SW 1271 (cell line): ENCODE measurements at regions not wholly inside any gene's neighbourhood (a gene's known extent, or its start where the extent isn't known, plus 50 kb on each side); places are given as distances from the start of the nearest gene placed in this dataset.

Source experiments
- DNase-seq, 2 experiments: peaks; one replicate each; lab custom pipeline; 2025; lab: John Stamatoyannopoulos, UW

DNA sequence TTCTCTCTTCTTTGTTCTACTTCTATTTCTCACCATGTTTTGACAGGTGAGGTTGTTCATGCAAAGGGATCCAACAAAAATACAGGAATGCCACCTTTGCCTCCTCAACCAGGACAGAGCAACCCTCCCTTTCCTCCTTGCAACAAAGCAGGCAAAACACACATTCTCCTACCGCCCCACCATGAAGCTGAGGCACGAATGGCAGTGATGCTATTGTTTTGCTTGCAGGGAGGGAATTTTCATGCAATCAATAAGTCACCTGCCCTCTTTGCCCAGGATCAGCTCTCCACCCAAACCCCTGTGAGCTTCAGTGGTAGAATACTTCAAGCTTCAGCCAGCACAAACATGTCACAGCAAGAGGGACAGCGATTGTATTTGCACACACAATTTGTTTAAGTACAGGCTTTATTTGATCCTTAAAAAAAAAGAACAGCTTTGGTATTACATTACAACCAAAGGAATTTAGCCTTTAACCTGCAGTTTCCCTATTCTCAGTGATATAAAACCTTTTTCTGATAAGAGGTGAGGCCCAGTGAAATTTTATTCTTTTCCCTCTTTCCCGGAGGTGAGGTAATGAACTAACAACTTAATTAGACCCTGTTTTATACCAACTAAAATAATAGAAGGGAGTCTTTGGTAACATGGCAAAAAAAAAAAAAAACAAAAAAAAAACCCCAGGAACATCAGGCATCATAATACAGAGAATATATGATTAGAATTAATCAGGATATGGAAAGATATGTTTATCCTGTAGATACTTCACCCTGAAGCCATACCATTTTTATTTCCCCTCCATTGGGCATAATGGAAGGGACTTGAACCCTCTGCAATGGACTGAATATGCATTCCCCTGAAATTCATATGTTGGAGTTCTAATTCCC lies 87.0 kb upstream of the EEA1 start:
- DNase-seq: no peak

DNA sequence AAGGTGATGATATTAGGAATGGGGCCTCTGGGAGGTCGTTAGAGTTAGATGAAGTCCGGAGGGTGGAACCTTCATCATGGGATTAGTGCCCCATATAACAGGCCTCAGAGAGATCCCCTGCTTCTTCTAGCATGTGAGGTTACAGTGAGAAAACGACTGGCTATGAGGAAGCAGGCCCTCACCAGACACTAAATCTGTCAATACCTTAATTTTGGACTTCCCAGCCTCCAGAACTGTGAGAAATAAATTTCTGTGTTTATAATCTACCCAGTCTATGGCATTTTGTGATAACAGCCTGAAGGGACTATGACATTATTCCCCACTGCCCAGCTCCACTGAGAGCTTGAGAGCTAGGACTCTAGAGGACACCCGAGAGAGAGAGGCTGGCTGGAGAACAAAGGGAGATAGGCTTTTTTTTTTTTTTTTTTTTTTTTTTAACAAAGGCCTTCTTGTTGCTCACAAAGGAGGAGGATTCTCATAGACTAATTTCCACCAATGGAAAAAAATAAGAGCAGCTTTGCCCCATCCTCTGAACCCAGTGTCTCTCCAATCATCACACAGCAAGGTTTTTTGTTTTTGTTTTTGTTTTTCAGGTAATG lies 87.8 kb upstream of the EEA1 start:
- DNase-seq: no peak

DNA sequence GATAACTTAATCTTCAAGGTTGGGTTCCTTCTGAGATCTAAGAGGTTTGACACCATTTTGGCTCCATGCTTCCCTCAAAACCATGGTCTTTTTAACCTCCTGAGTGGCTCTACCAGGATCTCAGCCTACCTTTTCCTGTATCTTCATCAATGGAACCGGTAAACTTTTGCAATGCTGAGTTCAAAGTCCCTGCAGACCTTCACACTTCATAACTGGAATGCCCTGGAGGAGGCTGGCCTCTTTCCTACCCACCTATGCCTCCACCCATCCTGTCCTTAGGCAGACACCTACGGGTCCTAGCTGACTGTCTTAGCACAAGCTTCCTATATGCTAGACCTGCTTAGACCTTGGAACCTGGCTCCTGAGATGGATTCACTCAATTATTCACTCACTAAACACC lies 89.5 kb upstream of the EEA1 start:
- DNase-seq: no peak

DNA sequence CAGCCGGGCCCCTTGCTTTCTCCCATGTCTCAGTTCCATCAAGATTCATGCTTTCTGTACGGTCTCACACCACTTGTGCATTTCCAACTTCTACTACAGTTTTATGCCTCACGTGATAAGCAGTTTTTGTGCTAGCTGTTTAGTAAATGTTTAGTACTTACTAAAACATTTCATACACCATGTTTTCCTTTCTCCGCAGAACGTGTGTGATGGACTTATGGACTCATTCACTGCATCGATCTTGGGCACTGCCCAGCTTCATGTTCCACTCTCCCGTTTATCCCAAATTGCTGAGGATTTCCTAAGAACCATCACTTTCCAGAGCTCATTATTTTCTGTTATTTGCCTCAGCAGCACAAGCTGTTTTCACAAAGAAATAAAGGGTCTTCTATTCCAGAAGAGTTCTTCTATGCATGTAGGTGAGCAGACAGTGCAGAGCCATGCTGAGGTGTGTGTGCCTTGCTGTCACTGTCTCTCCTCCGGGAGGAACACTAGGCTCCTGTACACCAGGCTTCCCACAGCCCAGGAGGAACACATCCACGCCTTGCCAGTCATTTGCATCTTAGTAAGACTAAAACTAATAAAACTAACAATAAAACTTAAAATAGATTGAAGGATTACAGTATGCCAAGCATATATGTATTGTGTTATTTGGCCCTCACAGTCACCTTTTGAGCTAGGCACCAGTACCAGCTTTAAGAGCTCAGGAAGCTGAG lies 90.3 kb upstream of the EEA1 start:
- no peak for DNase-seq

DNA sequence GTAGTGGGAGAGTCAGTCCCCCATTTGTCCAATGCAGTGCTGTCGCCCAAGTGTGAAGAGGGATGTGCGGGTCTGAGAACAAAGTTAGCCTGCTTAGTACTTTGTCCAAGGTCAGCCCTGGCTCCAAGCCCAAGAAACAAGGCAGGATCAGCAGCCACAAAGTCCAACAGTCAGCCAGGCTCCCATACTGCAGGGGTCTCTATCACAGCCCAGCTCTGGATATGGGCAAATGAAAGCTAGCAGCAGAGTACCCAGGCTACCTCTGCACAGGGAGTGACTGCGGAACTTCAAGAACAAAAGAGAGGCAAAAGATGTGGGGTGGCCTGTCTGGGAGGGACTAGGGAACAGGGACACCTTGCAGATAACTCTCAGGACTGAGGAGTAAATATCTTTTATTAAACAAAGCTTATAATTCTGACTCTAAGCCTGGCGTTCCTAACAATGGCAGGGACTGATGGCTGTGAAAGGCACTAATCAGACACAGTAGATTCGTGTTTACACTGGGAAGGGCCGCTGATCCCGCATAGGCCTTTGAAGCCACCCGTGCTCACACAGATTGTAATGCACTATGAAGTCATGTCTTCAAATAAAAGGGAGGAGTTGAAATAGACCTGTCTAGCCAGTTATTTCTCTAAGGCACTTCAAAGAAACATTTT lies 91.0 kb upstream of the EEA1 start:
- DNase-seq: no peak

DNA sequence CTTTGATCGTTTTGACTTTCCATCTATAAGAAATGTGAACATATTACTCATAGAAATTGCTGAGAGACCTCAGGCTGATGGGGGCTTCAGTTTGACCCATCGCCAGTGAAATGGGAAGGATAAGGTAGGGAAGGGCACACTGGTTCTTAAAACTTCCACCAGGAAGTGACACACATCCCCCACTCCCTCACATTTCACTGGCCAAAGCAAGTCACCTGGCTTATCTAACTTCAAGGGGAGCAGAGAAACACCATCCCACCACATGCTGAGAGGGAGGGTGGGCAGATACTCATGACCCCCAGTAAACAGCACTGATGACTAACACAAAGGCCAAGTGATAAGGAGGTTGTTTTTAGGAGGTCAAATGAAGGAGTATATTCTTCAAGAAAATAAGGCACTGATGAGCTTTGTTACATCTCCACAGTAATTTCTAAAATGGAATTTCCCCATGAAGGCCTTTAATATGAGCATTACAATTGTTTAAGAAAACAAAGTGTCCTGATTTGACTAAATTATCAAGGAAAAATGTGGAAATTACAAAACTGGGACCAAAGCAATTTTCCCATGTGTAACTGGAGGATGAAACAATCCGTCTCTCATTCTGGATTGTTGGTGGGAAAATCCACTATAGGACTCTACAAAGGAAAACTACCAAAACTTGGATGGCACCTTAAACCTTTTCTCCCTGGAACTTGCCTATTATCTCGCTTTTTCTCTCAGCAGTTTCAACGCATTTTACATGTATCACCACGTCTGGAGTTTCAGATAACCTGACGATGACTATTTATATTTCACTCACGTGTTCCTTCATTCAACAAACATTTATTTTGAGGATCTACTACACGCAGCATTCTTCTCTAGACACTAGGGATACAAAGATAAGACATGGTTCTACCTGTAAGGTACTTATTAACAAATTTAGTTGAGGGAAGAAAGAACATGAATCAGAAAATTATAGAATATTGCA lies 91.8 kb upstream of the EEA1 start:
- no peak for DNase-seq

DNA sequence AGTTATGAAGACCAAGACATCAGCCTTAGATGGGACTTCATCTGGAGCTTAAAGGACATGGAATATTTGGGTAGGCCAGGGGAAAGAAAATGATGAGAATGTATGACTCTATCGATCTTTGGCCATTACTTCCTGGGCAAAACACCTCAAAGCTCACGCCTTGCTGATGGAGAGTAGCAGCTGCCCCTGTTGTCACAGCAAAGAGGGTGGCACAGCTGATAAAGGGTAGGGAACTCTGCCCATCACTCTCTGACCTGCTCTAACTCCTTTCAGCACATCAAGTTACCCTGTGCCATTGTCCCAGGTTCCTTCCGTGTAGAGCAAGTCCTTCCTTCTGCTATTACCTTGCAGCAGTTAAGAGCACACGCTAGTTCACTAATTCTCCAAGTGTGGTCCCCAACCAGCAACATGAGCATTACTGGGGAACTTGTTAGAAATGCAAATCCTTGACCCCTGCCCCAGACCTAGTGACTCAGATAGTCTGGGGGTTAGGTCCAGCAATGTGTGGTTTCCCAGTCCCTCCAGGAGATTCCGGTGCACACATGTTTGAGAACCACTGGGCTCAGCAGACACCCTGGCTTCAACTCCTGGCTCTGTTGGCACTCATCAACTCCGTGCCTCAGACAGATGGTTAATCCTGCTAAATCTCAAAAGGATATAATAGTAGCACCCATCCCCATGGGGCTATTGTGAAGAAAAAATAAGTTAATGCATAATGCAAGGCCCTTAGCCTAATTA lies 93.7 kb upstream of the EEA1 start:
- no peak for DNase-seq

DNA sequence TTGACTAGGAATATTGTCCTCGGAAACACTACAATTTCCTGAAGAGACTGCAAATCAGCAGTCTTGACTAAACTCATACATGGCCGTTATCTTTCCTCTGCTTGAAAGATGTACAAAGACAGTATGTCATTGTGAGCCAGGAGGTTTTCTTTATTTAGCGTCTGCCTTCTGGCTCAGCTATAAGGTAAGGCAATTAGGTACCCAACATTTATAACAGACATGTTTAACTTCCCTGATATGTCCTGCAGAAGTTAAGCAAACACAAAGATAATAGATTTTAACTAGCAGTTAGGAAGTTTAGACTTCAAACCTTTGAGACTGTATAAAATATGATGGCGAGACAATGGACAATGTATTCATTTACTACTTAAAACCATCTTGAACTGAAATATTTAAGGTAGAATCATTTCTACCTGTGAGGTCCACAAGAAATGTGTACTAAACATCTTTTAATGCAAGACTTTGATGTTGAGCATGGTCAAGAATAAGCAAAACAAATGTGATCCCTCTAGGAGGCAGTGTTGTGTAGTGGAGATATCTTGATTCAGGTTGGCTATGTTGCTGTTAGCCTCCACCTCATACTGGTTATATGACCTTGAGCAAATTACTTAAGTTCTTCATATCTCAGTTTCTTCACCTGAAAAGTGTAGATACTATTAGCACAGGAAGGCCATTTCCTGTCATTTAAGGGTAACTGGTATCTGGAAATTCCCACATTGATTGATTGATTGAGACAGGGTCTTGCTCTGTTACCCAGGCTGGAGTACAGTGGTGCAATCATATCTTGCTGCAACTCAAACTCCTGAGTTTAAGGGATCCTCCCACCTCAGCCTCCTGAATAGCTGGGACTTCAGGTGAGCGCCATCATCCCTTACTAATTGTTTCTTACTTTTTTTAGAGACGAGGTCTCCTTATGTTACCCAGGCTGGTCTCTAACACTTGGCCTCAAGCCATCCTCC lies 96.3 kb upstream of the EEA1 start:
- DNase-seq: no peak

DNA sequence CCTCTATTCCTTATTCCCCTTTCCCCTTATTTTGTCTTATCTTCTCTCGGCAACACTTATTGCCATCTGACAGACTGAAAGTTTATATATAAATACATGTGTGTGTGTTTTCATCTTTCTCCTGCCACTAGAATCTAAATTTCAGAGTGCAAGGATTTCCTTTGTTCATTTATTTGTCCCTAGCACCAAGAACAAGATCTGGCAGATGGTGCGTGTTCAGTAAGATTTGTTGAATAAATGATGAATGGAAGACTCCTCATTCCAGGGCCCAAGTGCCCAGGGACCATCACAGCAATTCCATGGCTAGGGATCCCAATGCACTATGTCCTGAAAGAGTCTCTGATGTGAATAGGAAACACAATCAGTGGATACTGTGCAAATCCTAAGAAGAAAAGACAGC lies 97.9 kb upstream of the EEA1 start:
- DNase-seq: no peak

DNA sequence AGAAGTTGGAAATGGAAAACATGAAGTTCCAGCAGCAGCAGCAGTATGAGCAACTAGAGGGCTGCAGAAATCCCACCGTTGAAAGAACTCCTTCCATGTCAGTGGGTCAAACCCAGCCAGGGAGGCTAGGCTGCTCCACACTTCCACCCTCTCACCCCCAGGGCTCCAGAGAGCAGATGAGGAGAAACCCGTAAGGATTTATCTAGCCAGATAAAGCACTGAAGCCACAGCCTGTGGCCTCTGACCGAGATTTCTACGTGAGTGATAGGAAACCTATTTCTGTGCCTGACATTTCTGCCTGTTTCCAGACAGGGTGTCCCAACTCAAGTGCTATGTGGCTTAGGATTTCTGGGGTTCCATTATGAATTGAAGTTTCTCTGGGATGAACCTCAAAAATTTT lies 100.0 kb upstream of the EEA1 start:
- no peak for DNase-seq

DNA sequence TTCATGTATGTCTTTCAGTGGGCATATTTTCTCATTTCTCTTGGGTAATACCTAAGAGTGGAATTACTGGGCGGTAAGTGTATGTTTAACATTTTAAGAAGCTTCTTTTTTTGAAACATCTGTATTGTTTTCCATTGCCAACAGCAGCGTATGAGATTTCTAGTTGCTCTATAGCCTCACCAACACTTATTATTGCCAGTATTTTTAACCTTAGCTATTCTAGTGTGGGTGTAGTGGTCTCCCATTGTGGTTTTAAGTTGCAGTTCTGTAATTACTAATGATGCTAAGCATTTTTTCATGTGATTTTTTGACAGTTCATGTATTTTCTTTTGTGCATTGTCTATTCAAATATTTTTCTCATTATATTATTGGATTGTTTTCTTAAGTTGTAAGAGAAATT lies 101.9 kb upstream of the EEA1 start:
- no peak for DNase-seq

DNA sequence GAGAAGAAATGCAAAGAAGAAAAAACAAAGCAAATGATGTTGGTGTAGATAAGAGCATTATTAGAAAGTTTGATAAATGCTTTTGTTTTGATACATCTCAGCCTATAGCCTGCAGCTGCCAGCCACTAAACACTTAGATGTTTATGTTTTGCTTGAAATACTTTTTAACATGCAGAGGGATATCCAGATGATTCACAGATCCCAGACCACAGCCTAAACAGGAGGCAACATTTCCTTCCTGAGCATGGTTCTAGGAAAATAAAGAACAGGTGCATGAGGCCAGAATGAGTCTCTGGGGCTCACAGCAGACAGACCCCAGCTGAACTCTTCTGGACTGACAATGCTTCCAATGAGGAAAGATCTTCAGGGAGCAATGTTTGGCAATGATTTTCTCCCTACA lies 103.7 kb upstream of the EEA1 start:
- DNase-seq: no peak

DNA sequence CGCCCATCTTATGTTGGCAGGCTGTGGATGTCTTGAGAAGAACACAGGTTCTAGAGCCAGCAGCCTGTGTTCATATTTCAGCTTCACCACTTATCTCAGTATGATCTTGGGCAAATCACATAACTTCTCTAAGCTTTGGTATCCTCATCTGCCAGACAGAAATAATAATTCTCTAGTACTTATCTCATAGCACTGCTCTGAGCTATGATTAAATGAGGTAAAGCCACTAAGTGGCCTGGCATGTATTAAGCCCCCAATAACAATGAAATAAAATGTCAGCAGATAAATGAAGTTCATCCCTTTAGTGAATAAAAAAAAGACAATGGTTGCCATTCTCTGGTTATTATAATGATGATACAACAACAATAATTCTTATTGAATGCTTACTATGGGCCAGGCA lies 104.9 kb upstream of the EEA1 start:
- DNase-seq: no peak

DNA sequence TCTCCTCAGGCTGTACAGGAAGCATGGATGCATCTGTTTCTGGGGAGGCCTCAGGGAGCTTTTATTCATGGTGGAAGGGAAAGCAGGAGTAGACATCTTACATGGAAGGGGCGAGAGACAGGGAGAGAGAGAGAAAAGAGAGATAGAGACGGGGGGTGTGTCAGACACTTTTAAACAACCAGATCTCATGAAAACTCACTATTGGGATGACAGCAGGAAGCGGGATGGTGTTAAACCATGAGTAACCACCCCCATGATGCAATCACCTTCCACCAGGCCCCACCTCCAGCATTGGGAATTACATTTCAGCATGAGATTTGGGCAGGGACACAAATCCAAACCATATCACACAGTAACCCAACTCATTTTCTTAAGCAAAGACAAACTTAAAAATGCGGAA lies 110.0 kb upstream of the EEA1 start:
- DNase-seq: no peak

DNA sequence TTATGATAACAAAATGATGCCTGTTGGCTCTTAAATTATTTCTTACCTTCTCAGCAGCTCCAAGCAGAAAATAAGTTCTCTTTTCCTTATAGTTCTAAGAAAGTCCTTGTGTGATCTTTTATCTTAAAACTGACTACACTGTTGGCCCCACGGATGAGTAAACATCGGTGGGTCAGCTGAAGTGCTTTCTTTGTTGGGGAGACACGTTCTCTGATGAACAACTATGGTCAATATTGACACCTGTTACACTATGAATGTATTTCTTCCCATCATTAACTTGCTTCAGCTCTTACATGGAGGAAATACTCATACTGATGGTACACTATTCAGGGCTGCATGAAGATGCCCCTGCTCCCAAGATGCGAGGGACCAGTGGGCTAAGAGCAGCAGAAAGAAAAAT lies 110.8 kb upstream of the EEA1 start:
- DNase-seq: no peak

DNA sequence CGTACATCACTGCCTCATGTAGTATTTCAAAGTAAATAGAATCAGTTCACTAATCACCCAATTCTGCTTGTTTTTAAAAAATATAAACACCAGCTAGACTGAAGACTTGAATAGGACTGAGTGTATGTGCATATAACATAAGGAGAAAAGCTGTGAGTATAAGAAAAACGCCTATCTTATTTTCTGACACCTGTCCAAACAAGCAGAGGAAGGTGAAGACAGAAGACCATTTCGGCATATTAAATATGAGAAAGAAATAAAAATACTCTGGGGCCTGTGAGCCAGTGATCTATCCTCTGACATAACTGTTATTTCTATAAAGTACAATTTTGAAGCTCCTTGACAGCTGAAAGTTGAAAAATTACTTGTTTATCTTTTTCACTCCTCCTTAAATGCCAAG lies 111.3 kb upstream of the EEA1 start:
- DNase-seq: no peak

DNA sequence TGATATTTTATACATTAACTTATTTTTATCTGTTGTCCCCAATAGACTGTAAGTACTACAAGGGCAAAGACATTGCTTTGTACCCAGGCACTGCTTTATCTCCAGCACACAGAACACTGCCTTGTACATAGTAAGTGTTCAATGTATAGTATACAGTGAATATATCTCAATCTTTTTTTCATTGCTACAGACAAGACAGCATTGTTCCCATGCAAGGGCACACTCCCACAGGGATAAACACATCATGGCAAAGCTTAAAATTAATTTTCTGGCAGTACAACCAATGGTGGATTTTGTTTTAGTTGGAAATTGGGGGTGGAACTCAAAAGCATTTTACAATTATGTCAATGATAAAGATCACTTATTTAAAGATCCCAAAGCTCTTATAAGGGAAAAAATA lies 112.3 kb upstream of the EEA1 start:
- no peak for DNase-seq

DNA sequence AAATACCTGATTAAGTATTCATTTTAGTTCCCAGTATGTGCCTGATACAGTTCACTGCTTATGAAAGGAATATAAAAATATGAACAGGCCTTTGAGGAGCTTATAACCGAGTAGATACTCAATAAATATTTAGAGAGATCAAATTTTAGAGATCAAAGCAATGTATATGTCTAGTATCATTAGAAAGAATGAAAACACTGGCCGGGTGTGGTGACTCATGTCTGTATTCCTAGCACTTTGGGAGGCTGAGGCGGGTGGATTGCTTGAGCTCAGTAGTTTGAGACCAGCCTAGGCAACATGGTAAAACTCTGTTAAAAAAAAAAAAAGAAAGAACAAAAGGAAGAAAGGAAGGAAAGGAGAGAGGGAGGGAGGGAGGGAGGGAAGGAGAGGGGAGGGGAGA lies 113.2 kb upstream of the EEA1 start:
- DNase-seq: no peak

DNA sequence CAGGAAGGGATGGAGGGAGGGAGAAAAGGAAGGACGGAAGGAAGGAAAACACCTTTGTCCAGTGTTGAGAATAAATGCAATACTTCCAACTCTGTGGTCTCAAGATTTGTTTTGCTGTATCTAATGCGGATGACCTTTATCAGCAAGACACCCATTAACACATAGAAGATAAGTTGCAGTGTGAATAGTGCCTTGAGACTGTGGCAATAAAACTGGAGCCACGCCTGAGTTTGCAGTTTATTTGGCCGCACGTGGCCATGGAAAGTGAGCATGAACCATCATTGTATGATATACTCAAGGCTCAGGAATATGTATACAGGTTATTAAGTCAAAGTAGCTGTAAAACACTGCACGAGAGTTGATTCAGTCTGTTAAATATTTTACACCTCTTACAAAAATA lies 113.6 kb upstream of the EEA1 start:
- DNase-seq: no peak
